GM18511 (cell line): ENCODE measurements at regions not wholly inside any gene's neighbourhood (a gene's known extent, or its start where the extent isn't known, plus 50 kb on each side); places are given as distances from the start of the nearest gene placed in this dataset.
A peak's percentile ranks its signal among the peaks of the same experiment; 100 is the strongest.

Source experiments
- ATAC-seq: cut with Tn5 transposase; IDR thresholded peaks from one replicate; pipeline ENCODE4 v1.9.1; 2021; ENCODE audit warnings: mild to moderate bottlenecking, moderate library complexity; ENCODE audit not compliant: unreplicated experiment

GRCh38 chr1:59137968-59138367 lies 158.9 kb upstream of the FGGY start:
- ATAC-seq = no peak

DNA sequence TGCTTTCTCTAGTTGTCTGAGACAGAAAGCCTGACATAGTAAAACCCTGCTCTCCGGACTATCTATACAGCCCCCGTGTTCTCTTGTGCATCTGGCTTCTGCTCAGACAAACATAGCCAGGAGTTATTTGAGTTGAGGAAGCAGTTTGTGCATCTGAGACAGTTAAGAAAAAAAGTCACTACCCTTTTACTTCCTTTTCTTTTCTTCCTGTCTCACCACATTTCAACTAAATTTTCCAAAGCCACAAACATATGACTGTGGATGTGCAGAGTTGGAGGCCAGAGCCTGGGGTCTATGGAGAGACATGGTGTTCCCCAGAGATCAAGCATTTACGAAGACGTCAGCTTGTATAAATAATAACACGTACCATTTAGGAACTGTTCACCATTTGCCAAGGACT lies 158.5 kb upstream of the FGGY start:
- ATAC-seq = no peak

- no peak for ATAC-seq
Observed at GRCh38 chr1:59139396-59139795, 157.5 kb upstream of the FGGY start.

GRCh38 chr1:59141267-59141863 lies 155.5 kb upstream of the FGGY start:
- ATAC-seq = no peak

DNA sequence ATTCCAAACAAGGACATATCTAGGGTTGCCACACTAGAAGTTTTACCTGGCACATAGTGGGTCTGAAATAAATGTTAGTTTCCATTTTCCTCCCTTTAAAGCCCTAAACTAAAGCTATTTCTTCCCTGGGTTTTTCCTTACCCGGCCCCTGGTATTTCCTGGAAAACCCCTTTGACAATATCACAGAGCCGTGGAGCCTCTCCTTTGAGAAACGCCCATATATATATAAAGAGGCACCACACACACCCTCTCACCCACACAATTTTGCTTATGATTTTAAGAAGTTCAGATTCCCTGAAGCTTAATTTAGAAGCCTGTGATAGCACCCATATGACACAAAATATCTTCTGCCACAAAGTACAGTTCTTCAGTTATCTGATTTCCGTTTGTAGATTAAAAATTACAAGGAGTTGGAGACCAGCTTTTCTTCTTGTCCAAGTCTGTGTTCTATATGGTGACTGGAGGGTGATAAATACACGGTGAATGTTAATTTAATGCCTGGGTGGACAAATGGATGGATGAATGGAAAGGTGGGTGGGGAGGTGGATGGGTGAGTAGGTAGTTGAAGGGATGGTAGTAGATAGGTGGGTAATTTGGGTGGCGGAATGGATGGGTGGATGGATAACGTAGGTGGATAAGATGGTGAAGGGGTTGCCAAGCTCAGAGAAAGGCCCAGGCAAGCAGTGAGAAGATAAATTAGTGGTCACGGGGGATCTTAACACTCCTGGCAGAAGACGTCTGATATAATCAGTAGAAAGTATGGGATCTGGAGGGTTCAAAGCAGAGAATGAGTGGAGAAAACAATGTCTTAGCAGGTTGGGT lies 154.4 kb upstream of the FGGY start:
- no peak for ATAC-seq

GRCh38 chr1:59143133-59143487 lies 153.8 kb upstream of the FGGY start:
- no peak for ATAC-seq

GRCh38 chr1:59143811-59144210 lies 153.1 kb upstream of the FGGY start:
- no peak for ATAC-seq

GRCh38 chr1:59144959-59145358 lies 151.9 kb upstream of the FGGY start:
- no peak for ATAC-seq

- ATAC-seq = no peak
Observed at GRCh38 chr1:59146056-59146455, 150.8 kb upstream of the FGGY start.

- ATAC-seq = peak; percentile 70
Observed at GRCh38 chr1:59146651-59147358, 150.1 kb upstream of the FGGY start.

- no peak for ATAC-seq
Observed at GRCh38 chr1:59149435-59149834, 147.5 kb upstream of the FGGY start.

DNA sequence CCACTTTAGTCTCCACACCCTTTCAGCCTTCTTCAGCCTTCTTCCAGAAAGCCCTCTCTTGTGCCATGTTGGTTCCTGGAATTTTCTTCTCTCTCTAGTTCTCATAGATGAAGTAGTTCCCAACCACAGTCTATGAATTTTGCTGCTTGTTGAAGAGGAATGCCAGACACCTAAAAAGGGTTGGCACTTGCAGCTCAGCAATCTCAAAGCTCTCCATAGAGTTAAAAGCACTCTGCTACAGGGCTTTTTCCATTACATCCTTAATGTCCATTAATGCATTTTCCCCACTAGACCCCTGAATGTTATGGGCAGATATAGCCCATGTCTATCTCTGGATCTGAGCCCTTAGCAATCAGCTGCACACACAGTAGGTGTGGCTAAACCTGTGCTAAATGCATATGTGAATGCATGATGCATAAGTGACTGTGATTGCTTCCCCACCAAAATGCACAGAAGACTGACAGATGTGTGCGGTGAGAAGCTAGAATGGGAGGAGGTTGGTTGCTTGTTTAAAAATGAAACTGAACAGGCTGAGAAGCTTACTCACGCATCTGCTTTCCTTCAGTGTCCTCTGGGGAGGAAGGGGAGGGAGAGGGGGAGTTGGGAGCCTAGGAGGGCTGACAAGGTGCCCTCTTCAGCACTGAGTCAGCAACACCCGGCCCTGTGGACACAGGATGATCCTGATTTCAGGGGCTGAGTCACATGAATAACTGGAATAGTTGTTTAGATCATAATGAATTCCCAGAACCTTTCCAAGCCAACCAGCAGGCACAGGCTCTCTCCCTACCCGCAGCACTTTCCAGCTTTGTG lies 146.1 kb upstream of the FGGY start:
- ATAC-seq = peak; percentile 68

DNA sequence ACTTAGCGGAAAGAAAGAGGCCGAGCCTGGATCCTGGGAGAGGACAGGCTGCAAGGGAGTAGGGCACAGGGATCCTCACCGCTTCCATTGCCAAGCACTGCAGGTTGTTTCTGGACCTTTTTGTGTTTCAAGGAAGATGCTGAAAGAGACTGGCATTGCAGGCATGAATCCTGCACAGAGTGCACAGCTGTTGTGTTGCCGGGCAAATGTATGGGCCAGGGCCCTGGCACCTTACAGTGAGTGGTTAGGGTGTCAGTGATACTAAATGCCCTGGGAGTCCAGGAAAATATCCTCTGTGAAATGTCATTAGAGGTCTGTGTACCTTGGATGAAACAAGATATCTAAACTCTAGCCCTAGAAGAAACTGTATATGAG lies 145.5 kb upstream of the FGGY start:
- no peak for ATAC-seq

DNA sequence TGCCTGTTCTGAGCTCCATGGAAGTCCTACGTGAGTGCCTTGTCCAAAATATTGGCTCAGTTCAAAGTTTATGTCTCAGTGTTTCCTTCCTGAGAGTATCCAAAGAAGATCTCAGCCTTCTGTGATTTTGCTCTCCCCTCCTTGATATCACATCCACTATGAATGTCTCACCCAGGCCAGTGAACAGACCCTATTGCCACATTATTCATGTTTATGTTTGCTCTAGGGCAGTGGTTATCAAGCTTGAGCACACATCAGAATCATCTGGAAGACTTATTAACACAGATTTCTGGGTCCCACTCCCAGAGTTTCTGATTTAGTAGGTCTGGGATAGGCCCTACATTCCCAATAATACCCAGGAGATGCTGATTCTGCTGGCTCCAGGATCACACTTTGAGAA lies 145.0 kb upstream of the FGGY start:
- no peak for ATAC-seq

- no peak for ATAC-seq
Observed at GRCh38 chr1:59152511-59152910, 144.4 kb upstream of the FGGY start.

DNA sequence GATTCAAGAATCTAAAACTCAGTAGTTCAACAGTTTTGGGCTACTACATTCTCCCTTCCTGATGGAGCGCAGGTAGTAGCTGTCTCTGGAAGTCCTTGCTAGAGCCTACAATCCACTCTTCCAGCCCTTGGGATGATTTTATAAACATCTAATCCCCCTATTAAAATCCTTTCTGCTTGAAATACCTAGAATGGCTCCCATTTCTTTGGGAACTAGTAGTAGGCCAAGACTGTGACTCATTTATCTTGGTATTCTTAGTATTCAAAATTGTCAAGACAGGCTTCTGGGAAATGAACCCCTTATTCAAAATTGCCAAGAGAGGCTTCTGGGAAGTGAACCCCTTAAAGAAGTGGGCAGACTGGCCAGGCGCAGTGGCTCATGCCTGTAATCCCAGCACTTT lies 142.5 kb upstream of the FGGY start:
- no peak for ATAC-seq

DNA sequence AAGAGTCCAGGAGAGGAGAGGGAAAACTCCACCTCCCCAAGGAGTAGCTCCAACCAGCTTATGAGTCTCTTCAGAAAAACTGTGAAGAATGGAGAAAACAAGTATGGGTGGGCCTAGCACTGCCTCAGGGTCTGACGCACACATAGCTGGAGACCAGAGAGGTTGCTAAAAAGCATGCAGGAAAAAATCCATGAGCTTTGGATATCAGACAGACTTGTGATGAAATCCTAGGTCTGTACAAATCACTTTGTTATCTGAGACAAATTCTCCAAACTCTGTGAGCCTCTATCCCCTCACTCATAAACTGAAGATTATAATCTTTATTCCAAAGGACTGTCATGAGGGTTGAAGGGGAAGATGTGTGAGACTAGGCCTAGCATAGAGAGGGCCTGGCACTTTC lies 141.5 kb upstream of the FGGY start:
- no peak for ATAC-seq

- ATAC-seq = no peak
Observed at GRCh38 chr1:59156051-59156450, 140.8 kb upstream of the FGGY start.

DNA sequence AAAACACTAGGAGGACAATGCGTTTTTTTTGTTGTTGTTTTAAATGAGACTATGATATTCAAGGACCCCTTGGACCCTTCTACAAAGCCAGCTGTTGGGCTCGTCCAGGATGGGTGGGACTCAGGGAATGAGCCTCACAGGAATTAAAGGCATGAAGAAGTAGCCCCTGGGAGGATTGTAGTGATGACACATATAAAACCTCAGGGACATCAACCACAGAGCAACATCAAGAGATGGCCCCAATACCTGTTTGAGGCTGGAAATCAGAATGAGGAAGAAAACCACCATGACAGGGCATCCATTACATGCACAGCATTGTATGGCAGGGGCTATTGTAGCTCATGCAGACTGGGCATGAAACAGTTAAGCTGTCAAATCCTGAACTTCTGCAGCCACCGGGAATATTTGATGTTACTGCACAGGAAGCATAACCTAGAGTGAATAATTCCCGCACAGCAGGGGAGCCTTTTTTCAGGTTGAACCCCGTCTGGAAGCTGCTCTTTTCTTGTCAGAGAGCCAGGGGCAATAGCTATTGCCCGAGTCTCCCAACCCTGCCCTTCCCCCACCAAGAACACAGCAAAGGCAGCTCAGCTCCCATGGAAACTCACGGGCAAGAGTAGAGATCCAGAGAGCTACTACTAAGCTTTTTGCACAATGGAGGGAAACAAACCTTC lies 140.2 kb upstream of the FGGY start:
- ATAC-seq = no peak

DNA sequence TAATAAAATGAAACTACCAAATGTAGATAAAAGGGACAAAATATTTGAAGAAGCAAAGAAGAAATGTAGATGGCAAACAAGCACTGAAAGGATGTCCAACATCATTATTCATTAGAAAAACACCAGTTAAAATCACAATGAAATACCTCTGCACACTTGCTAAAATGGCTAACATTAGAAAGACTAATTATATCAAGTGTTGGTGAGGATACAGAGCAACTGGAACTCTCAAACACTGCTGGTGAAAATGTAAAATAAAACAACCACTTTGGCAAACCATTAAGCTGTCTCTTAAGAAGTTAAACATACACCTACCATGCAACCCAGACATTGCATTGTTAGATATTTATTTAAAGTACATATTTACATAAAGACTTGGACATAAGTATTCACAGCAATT lies 138.6 kb upstream of the FGGY start:
- no peak for ATAC-seq
